ENCODE measurements at regions not wholly inside any gene's neighbourhood (a gene's known extent, or its start where the extent isn't known, plus 50 kb on each side); places are given as distances from the start of the nearest gene placed in this dataset.

DNA sequence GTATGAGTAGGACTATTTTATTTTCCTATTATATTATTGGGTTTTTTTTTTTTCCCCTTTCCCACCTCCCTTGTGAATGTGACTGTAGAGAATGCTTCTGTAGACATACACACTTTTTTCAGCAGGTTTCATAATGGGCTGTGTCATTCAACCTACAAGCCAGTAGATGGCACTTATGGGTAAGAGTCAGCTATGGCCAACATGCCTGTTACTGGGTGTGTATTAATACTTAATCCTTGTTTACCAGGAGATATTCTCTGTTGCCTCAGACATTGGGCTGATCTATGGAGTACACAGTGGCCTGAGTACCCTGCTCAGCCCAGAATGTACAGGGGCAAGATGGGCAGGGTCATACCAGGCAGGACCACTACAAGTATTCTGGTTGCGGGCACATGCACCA, 382.5 kb downstream of the EPHA7 start:
- TF ChIP-seq, protein P1, sequence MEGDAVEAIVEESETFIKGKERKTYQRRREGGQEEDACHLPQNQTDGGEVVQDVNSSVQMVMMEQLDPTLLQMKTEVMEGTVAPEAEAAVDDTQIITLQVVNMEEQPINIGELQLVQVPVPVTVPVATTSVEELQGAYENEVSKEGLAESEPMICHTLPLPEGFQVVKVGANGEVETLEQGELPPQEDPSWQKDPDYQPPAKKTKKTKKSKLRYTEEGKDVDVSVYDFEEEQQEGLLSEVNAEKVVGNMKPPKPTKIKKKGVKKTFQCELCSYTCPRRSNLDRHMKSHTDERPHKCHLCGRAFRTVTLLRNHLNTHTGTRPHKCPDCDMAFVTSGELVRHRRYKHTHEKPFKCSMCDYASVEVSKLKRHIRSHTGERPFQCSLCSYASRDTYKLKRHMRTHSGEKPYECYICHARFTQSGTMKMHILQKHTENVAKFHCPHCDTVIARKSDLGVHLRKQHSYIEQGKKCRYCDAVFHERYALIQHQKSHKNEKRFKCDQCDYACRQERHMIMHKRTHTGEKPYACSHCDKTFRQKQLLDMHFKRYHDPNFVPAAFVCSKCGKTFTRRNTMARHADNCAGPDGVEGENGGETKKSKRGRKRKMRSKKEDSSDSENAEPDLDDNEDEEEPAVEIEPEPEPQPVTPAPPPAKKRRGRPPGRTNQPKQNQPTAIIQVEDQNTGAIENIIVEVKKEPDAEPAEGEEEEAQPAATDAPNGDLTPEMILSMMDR (IDR thresholded peaks at IDR 0.05; ENCODE audit: low read depth, low read length) = peak; percentile 60
- TF ChIP-seq POLR2A (IDR thresholded peaks at IDR 0.05; ENCODE audit: extremely low read depth, insufficient read length) = no peak
- TF ChIP-seq, protein P2, sequence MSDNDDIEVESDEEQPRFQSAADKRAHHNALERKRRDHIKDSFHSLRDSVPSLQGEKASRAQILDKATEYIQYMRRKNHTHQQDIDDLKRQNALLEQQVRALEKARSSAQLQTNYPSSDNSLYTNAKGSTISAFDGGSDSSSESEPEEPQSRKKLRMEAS (IDR thresholded peaks at IDR 0.05; ENCODE audit: low read depth, low read length) = no peak
